RWPE2 (cell line): ENCODE measurements at regions not wholly inside any gene's neighbourhood (a gene's known extent, or its start where the extent isn't known, plus 50 kb on each side); places are given as distances from the start of the nearest gene placed in this dataset.

Source experiments
- ATAC-seq: fragments of 200-7000 bp; cut with Tn5 transposase; 3 replicates; pipeline ENCODE4 v1.9.1; 2021; ENCODE audit warnings: low read depth
- DNase-seq: peaks from one replicate; pipeline ENCODE4 v3.0.0-alpha.2; 2020; ENCODE audit warnings: low spot score
- H3K27ac ChIP-seq: fragments of 450-650 bp; 2 replicates; pipeline ENCODE4 v1.5.1; 2017; ENCODE audit warnings: mild to moderate bottlenecking; ENCODE audit not compliant: poor library complexity, severe bottlenecking
- H3K27me3 ChIP-seq: fragments of 250-450 bp; sonication (Bioruptor Pico); 2 replicates; pipeline ENCODE4 v1.5.1; 2021; ENCODE audit warnings: mild to moderate bottlenecking, moderate library complexity; ENCODE audit not compliant: insufficient read depth, poor library complexity, severe bottlenecking
- H3K36me3 ChIP-seq: fragments of 250-450 bp; sonication (Bioruptor Pico); 2 replicates; pipeline ENCODE4 v1.5.1; 2020; ENCODE audit warnings: low read depth, mild to moderate bottlenecking, moderate library complexity
- H3K4me1 ChIP-seq: fragments of 250-450 bp; sonication (Bioruptor Pico); 2 replicates; pipeline ENCODE4 v1.5.1; 2021; ENCODE audit warnings: mild to moderate bottlenecking, moderate library complexity; ENCODE audit not compliant: insufficient read depth, poor library complexity, severe bottlenecking
- H3K4me3 ChIP-seq: fragments of 250-450 bp; sonication (Bioruptor Pico); 2 replicates; pipeline ENCODE4 v1.5.1; 2021; ENCODE audit warnings: mild to moderate bottlenecking, moderate library complexity; ENCODE audit not compliant: severe bottlenecking
- H3K9me3 ChIP-seq: fragments of 250-450 bp; sonication (Bioruptor Pico); 2 replicates; pipeline ENCODE4 v1.5.1; 2021; ENCODE audit warnings: mild to moderate bottlenecking, moderate library complexity; ENCODE audit not compliant: severe bottlenecking
- CTCF ChIP-seq: fragments of 450-650 bp; IDR thresholded peaks from one replicate; pipeline ENCODE4 v1.5.1; 2017; ENCODE audit warnings: mild to moderate bottlenecking, moderate library complexity; ENCODE audit not compliant: poor library complexity, severe bottlenecking

GRCh38 chr14:101369194-101369915 lies 191.9 kb upstream of the DIO3 start:
- no peak for TF ChIP-seq CTCF
- no peak for DNase-seq

GRCh38 chr14:101369916-101370592 lies 191.2 kb upstream of the DIO3 start:
- no peaks in the 10 kb centered on the region for H3K9me3 ChIP-seq
- H3K36me3 ChIP-seq, result no peaks in the 10 kb centered on the region
- H3K4me1 ChIP-seq, result no peaks in the 10 kb centered on the region
- H3K27me3 ChIP-seq, result peaks cover 15% of the 10 kb centered on the region
- H3K27ac ChIP-seq, result no peak overlapping the region
- no peak for TF ChIP-seq CTCF
- ATAC-seq (no peak), DNase-seq (peak; percentile 37)
- H3K4me3 ChIP-seq, result no peak overlapping the region

More at GRCh38 chr14:101369194-101369915, 191.9 kb upstream of the DIO3 start:
- Histone ChIP-seq H3K27ac (no peak overlapping the region), H3K36me3 (no peaks in the 10 kb centered on the region), H3K27me3 (peaks cover 11% of the 10 kb centered on the region), H3K4me3 (no peak overlapping the region), H3K9me3 (no peaks in the 10 kb centered on the region), H3K4me1 (no peaks in the 10 kb centered on the region)
- ATAC-seq, result no peak

DNA sequence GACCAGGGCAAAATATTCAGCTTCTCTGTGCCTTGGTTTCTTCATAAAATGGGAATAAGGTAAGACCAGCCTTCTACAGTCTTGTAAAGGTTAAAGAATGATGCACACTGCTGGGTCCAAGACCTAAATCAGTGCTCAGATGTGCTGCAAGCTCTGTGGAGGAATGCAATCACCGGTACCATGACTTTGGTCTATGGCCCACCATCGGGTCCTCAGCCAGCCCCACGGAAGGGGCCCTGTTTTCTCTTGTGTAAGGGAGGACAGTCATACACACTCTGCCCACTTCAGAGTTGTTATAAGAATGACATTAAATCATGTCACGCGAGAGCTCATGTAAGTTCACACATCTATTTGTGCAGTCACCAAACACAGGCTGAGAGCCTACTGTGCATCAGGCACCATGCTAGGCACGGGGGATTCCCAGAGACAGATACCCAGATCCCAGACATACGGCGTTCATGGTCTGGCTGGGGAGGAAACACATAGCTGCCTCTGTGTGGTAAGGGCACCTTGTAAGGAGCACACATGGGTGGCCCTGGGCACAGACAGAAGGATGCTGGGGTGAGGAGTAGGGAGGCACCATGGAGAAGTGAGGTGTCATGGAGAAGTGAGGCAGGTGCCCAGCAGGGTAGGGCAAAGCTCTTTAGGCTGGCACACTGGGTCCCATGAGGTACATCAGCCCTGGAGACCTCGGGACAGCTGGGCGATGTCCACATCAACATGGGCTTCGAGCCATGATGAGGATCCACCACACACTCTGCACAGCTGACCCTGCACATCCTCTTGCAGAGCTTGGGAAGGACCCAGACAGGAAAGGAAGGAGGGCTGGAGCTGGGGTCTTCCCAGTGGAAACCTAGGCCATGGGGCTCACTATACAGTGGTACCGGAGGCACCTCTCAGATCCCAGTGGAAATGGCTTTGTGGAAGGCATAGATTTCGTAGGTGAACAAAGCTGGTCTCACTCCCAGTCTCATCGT lies 190.4 kb upstream of the DIO3 start:
- H3K4me3 ChIP-seq, result no peak overlapping the region
- H3K4me1 ChIP-seq, result no peaks in the 10 kb centered on the region
- peaks cover 19% of the 10 kb centered on the region for H3K27me3 ChIP-seq
- ATAC-seq, result no peak
- no peaks in the 10 kb centered on the region for H3K36me3 ChIP-seq
- H3K9me3 ChIP-seq, result no peaks in the 10 kb centered on the region
- H3K27ac ChIP-seq, result no peak overlapping the region
- TF ChIP-seq CTCF, result no peak
- no peak for DNase-seq

- no peak for TF ChIP-seq CTCF
- H3K36me3 ChIP-seq, result no peaks in the 10 kb centered on the region
- ATAC-seq (no peak), DNase-seq (peak; percentile 58)
- peaks cover 28% of the 10 kb centered on the region for H3K27me3 ChIP-seq
- H3K27ac ChIP-seq, result no peak overlapping the region
- H3K9me3 ChIP-seq, result no peaks in the 10 kb centered on the region
- no peaks in the 10 kb centered on the region for H3K4me1 ChIP-seq
- no peak overlapping the region for H3K4me3 ChIP-seq
These were observed 189.2 kb upstream of the DIO3 start for GRCh38 chr14:101371799-101372793.
